NT2/D1 (cell line): ENCODE measurements at regions not wholly inside any gene's neighbourhood (a gene's known extent, or its start where the extent isn't known, plus 50 kb on each side); places are given as distances from the start of the nearest gene placed in this dataset.

ENCODE experiments used
- YY1 ChIP-seq: IDR thresholded peaks from 2 replicates; pipeline ENCODE4 v1.6.1; 2011; ENCODE audit not compliant: insufficient read length, insufficient read depth
- ZNF274 ChIP-seq: IDR thresholded peaks from 2 replicates; pipeline ENCODE4 v1.6.1; 2011; ENCODE audit warnings: mild to moderate bottlenecking, low read depth, low read length

DNA sequence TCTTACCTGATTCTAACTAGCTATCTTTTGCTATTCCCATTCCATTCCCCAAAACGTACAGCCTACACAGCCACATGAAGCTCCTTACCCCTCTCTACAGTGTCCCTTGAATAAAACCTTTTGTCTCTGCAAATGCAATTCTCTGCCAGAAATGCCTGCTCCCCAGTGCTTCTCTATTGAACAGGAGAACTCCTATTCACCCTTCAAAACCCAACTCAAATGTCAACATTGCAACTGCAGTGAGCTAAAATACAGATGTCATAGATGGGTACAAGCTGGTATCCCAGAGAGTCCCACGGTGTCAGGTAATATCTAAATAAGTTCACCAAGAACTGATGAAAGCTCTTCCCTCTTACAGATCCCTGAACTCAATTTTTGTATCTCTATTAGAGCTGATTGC is 421.7 kb downstream of the INSC start:
- no peak for TF ChIP-seq YY1
- TF ChIP-seq ZNF274 = no peak
